ENCODE measurements at regions not wholly inside any gene's neighbourhood (a gene's known extent, or its start where the extent isn't known, plus 50 kb on each side); places are given as distances from the start of the nearest gene placed in this dataset.

GRCh38 chr2:142591420-142591819 is 286.0 kb upstream of the KYNU start:
- no peaks in the 10 kb centered on the region for H3K27me3 Mint-ChIP-seq (ENCODE audit: low read depth)
- no peak for DNase-seq
- no peak for ATAC-seq (replicated peaks in 1 of 2)
- no peaks in the 10 kb centered on the region for H3K4me1 Mint-ChIP-seq (ENCODE audit: low read depth)
- no peak overlapping the region for H3K27ac Mint-ChIP-seq
- H3K36me3 Mint-ChIP-seq (ENCODE audit: insufficient read depth in 2 of 2) = no peaks in the 10 kb centered on the region
- H3K9me3 Mint-ChIP-seq = no peaks in the 10 kb centered on the region
- H3K4me3 Mint-ChIP-seq = no peak overlapping the region

- H3K27ac Mint-ChIP-seq = no peak overlapping the region
- no peaks in the 10 kb centered on the region for H3K4me1 Mint-ChIP-seq (ENCODE audit: low read depth)
- H3K4me3 Mint-ChIP-seq = no peak overlapping the region
- DNase-seq (no peak), ATAC-seq (replicated peaks in 1 of 2) (no peak)
- no peaks in the 10 kb centered on the region for H3K36me3 Mint-ChIP-seq (ENCODE audit: insufficient read depth in 2 of 2)
- H3K9me3 Mint-ChIP-seq = peaks cover 0 to 3% of the 10 kb centered on the region in 2 donors
- no peaks in the 10 kb centered on the region for H3K27me3 Mint-ChIP-seq (ENCODE audit: low read depth)
Observed at GRCh38 chr2:142588269-142588668, 289.2 kb upstream of the KYNU start.

GRCh38 chr2:142586693-142587580 is 290.5 kb upstream of the KYNU start:
- peaks cover 0 to 5% of the 10 kb centered on the region in 2 donors for H3K9me3 Mint-ChIP-seq
- no peaks in the 10 kb centered on the region for H3K27me3 Mint-ChIP-seq (ENCODE audit: low read depth)
- ATAC-seq (replicated peaks in 1 of 2) (no peak), DNase-seq (no peak)
- no peaks in the 10 kb centered on the region for H3K36me3 Mint-ChIP-seq (ENCODE audit: insufficient read depth in 2 of 2)
- H3K4me1 Mint-ChIP-seq (ENCODE audit: low read depth) = no peaks in the 10 kb centered on the region
- no peak overlapping the region for H3K27ac Mint-ChIP-seq
- no peak overlapping the region for H3K4me3 Mint-ChIP-seq

GRCh38 chr2:142585785-142586184 is 291.7 kb upstream of the KYNU start:
- Mint-ChIP-seq H3K4me1 (ENCODE audit: low read depth) (no peaks in the 10 kb centered on the region), H3K4me3 (no peak overlapping the region), H3K27ac (no peak overlapping the region), H3K9me3 (peaks cover 4 to 8% of the 10 kb centered on the region in 2 donors), H3K36me3 (ENCODE audit: insufficient read depth in 2 of 2) (no peaks in the 10 kb centered on the region), H3K27me3 (ENCODE audit: low read depth) (no peaks in the 10 kb centered on the region)
- DNase-seq = no peak
- ATAC-seq (replicated peaks in 1 of 2) = no peak

GRCh38 chr2:142582317-142582716 is 295.1 kb upstream of the KYNU start:
- Mint-ChIP-seq H3K36me3 (ENCODE audit: insufficient read depth in 2 of 2) (no peaks in the 10 kb centered on the region), H3K4me1 (ENCODE audit: low read depth) (no peaks in the 10 kb centered on the region), H3K27ac (no peak overlapping the region), H3K27me3 (ENCODE audit: low read depth) (no peaks in the 10 kb centered on the region), H3K9me3 (peaks cover 5 to 10% of the 10 kb centered on the region in 2 donors), H3K4me3 (no peak overlapping the region)
- ATAC-seq (replicated peaks in 1 of 2) (no peak), DNase-seq (no peak)

- Mint-ChIP-seq H3K4me1 (ENCODE audit: low read depth) (no peaks in the 10 kb centered on the region), H3K4me3 (no peak overlapping the region)
- no peak for ATAC-seq (replicated peaks in 1 of 2)
Observed at GRCh38 chr2:142581491-142581890, 296.0 kb upstream of the KYNU start.

GRCh38 chr2:142580691-142581090 is 296.8 kb upstream of the KYNU start:
- no peak for ATAC-seq (replicated peaks in 1 of 2)
- DNase-seq = no peak
- Mint-ChIP-seq H3K4me3 (no peak overlapping the region), H3K4me1 (ENCODE audit: low read depth) (no peaks in the 10 kb centered on the region), H3K27ac (no peak overlapping the region), H3K36me3 (ENCODE audit: insufficient read depth in 2 of 2) (no peaks in the 10 kb centered on the region), H3K9me3 (peaks cover 5 to 10% of the 10 kb centered on the region in 2 donors), H3K27me3 (ENCODE audit: low read depth) (no peaks in the 10 kb centered on the region)

More at GRCh38 chr2:142581491-142581890, 296.0 kb upstream of the KYNU start:
- no peak overlapping the region for H3K27ac Mint-ChIP-seq
- H3K27me3 Mint-ChIP-seq (ENCODE audit: low read depth) = no peaks in the 10 kb centered on the region
- peaks cover 5 to 10% of the 10 kb centered on the region in 2 donors for H3K9me3 Mint-ChIP-seq
- DNase-seq = no peak
- no peaks in the 10 kb centered on the region for H3K36me3 Mint-ChIP-seq (ENCODE audit: insufficient read depth in 2 of 2)

GRCh38 chr2:142575561-142575960 is 301.9 kb upstream of the KYNU start:
- Mint-ChIP-seq H3K4me3 (no peak overlapping the region), H3K36me3 (ENCODE audit: insufficient read depth in 2 of 2) (no peaks in the 10 kb centered on the region), H3K9me3 (peaks cover 2 to 3% of the 10 kb centered on the region in 2 donors), H3K4me1 (ENCODE audit: low read depth) (no peaks in the 10 kb centered on the region), H3K27ac (no peak overlapping the region), H3K27me3 (ENCODE audit: low read depth) (no peaks in the 10 kb centered on the region)
- no peak for ATAC-seq (replicated peaks in 1 of 2)
- no peak for DNase-seq

GRCh38 chr2:142574388-142574787 is 303.1 kb upstream of the KYNU start:
- Mint-ChIP-seq H3K27me3 (ENCODE audit: low read depth) (no peaks in the 10 kb centered on the region), H3K4me3 (no peak overlapping the region), H3K27ac (no peak overlapping the region), H3K4me1 (ENCODE audit: low read depth) (no peaks in the 10 kb centered on the region), H3K9me3 (peaks cover 2 to 5% of the 10 kb centered on the region in 2 donors), H3K36me3 (ENCODE audit: insufficient read depth in 2 of 2) (no peaks in the 10 kb centered on the region)
- DNase-seq (no peak), ATAC-seq (replicated peaks in 1 of 2) (no peak)

- Mint-ChIP-seq H3K9me3 (peaks cover 0 to 6% of the 10 kb centered on the region in 2 donors), H3K4me3 (no peak overlapping the region), H3K4me1 (ENCODE audit: low read depth) (no peaks in the 10 kb centered on the region), H3K36me3 (ENCODE audit: insufficient read depth in 2 of 2) (no peaks in the 10 kb centered on the region), H3K27me3 (ENCODE audit: low read depth) (no peaks in the 10 kb centered on the region), H3K27ac (no peak overlapping the region)
- DNase-seq (no peak), ATAC-seq (replicated peaks in 1 of 2) (no peak)
Observed at GRCh38 chr2:142572346-142573132, 304.9 kb upstream of the KYNU start.

- Mint-ChIP-seq H3K27me3 (ENCODE audit: low read depth) (no peaks in the 10 kb centered on the region), H3K4me3 (no peak overlapping the region), H3K36me3 (ENCODE audit: insufficient read depth in 2 of 2) (no peaks in the 10 kb centered on the region), H3K27ac (no peak overlapping the region), H3K9me3 (peaks cover 0 to 6% of the 10 kb centered on the region in 2 donors), H3K4me1 (ENCODE audit: low read depth) (no peaks in the 10 kb centered on the region)
- no peak for ATAC-seq (replicated peaks in 1 of 2)
- DNase-seq = no peak
Observed at GRCh38 chr2:142571934-142572333, 305.5 kb upstream of the KYNU start.

GRCh38 chr2:142562900-142563299 is 314.6 kb upstream of the KYNU start:
- Mint-ChIP-seq H3K27ac (no peak overlapping the region), H3K4me1 (ENCODE audit: low read depth) (no peaks in the 10 kb centered on the region), H3K27me3 (ENCODE audit: low read depth) (no peaks in the 10 kb centered on the region), H3K4me3 (no peak overlapping the region), H3K36me3 (ENCODE audit: insufficient read depth in 2 of 2) (no peaks in the 10 kb centered on the region), H3K9me3 (peaks cover 0 to 4% of the 10 kb centered on the region in 2 donors)
- ATAC-seq (replicated peaks in 1 of 2) = no peak
- no peak for DNase-seq

GRCh38 chr2:142561656-142562055 is 315.8 kb upstream of the KYNU start:
- H3K27ac Mint-ChIP-seq = no peak overlapping the region
- ATAC-seq (replicated peaks in 1 of 2) (no peak), DNase-seq (no peak)
- no peaks in the 10 kb centered on the region for H3K36me3 Mint-ChIP-seq (ENCODE audit: insufficient read depth in 2 of 2)
- H3K9me3 Mint-ChIP-seq = peaks cover 0 to 4% of the 10 kb centered on the region in 2 donors
- H3K4me1 Mint-ChIP-seq (ENCODE audit: low read depth) = no peaks in the 10 kb centered on the region
- H3K27me3 Mint-ChIP-seq (ENCODE audit: low read depth) = no peaks in the 10 kb centered on the region
- no peak overlapping the region for H3K4me3 Mint-ChIP-seq

All from activated T-cell treated with anti-CD3 and anti-CD28 coated beads, Interleukin-2, amount 50 U/mL, for 72 hours (primary cell).